Neuron (in vitro differentiated cells): ENCODE measurements at regions not wholly inside any gene's neighbourhood (a gene's known extent, or its start where the extent isn't known, plus 50 kb on each side); places are given as distances from the start of the nearest gene placed in this dataset.

Experiments
- H2AFZ ChIP-seq: one replicate; pipeline ENCODE4 v1.6.1; 2013; ENCODE audit warnings: low read depth, mild to moderate bottlenecking, inconsistent platforms, low read length, moderate library complexity
- H3K27me3 ChIP-seq: one replicate; pipeline ENCODE4 v1.6.1; 2013; ENCODE audit warnings: low read length; ENCODE audit not compliant: insufficient read depth
- H3K36me3 ChIP-seq: one replicate; pipeline ENCODE4 v1.6.1; 2013; ENCODE audit warnings: low read length; ENCODE audit not compliant: insufficient read depth
- H3K4me1 ChIP-seq: one replicate; pipeline ENCODE4 v1.6.1; 2013; ENCODE audit warnings: low read length; ENCODE audit not compliant: insufficient read depth
- H3K4me3 ChIP-seq: 2 replicates; pipeline ENCODE4 v1.5.1; 2013; ENCODE audit warnings: mild to moderate bottlenecking, low read length, moderate library complexity
- H3K9me3 ChIP-seq: one replicate; pipeline ENCODE4 v1.6.1; 2013; ENCODE audit warnings: low read length

DNA sequence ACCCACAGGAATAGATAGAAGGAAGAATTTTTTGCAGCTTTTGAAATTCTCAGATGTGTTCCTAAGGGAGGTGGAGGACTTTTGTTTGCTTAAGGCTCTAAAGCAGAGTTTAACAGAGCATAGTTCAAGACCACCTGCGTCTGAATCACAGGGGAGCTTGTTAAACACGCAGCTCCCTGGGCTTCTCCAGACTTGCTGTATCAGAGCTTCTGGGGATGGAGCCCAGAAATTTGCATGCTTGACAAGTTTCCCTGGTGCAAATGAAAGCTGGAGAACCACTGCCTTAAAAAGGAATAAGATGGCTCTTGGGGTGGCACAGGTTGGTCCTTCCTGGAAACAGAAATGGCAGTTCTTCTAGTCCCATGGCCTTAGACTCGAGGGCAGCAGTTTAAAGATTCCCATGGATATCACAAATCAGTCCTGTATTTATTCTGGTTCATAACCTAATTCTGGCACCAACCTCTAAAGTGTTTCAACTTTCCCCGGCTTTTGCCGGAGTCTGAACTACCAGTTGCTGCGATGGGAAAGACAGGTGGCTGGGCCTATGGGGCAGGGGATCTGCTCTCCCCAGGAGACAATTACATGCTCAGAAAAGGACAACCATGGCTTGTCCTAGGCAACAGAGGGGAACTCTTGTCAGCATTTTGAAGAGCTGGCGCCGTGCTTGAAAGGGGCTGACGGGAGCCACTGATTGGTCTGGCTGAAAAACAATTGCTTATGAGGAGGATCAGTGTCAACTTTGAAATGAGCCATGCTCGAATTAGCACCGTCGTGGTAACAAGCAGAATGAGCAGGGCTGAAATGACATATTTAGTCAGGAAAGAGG, 599.6 kb downstream of the CCDC171 start:
- no peak overlapping the region for H2AFZ ChIP-seq
- peaks cover 40% of the 10 kb centered on the region for H3K4me1 ChIP-seq
- no peaks in the 10 kb centered on the region for H3K36me3 ChIP-seq
- H3K9me3 ChIP-seq: no peaks in the 10 kb centered on the region
- H3K27me3 ChIP-seq: no peaks in the 10 kb centered on the region
- no peak overlapping the region for H3K4me3 ChIP-seq

DNA sequence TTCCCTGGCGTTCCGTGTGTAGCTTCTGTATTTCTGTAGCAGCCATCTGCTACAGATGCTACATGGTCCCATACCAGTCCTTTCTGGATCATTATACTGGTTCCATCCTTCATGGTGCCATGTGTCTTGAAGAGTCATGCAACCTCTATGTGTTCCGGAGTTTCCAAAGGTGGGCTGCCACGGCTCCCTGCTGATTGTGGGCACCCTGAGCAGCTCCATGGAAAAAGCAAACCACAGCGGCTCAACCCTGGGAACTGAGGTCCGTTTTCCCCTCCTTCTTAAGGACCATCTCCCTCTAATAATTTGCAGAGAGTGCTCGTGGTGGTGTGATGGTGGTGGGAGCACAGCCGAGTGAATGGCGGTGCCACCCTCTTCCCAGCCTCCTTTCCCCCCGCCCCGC, 600.4 kb downstream of the CCDC171 start:
- Histone ChIP-seq H3K4me3 (no peak overlapping the region), H2AFZ (no peak overlapping the region), H3K36me3 (no peaks in the 10 kb centered on the region), H3K4me1 (peaks cover 47% of the 10 kb centered on the region), H3K9me3 (no peaks in the 10 kb centered on the region), H3K27me3 (no peaks in the 10 kb centered on the region)

DNA sequence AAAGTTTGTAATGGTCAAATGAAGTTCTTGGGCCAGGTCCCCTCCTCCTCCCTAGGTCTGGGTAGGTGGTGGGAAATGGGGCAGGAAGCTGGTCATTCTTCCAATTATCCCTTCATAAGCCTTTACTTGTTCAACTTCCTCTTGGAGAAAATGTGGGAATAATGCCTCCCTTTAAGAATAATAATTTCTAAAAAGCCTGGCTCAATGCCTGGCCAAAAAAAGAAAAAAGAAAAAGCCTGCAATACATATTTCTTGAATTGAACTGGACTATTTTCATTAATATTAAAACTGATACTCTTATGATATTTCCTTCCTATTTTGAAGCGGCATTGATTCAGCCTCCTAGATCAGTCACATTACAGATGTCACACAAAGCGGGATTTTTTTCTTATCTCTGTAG, 600.9 kb downstream of the CCDC171 start:
- Histone ChIP-seq H3K4me3 (peak overlapping the region; percentile 33), H3K9me3 (no peaks in the 10 kb centered on the region), H3K36me3 (no peaks in the 10 kb centered on the region), H3K27me3 (no peaks in the 10 kb centered on the region), H3K4me1 (peaks cover 52% of the 10 kb centered on the region), H2AFZ (peak overlapping the region; percentile 4)

DNA sequence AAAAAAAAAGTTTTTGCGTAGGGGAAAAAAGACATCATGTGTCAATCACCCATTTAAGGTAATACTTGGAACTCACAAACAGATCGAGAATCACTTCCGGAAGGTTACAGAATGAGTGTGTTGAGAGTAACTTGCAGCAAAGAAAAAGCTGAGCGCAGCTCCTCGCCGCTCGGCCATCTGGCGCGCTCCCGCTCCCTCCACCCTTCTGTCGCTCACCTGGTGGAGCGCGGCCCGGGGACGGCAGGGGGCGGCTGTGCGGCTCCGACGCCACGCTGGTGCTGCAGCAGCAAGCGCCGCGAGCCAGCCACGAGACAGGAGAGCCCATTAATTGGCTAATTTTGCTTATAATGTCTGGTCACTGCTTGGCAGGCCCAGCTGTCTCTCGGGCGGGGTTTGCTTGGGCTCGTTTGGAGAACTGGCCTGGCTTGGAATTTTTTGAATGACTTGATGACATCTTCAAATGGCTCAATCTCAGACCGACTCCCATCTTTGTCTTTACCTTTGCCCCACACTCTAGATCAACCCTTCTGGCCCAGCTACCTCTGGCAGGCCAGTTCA, 601.8 kb downstream of the CCDC171 start:
- Histone ChIP-seq H3K4me3 (peak overlapping the region; percentile 33), H3K27me3 (no peaks in the 10 kb centered on the region), H3K9me3 (no peaks in the 10 kb centered on the region), H3K36me3 (no peaks in the 10 kb centered on the region), H2AFZ (peak overlapping the region; percentile 4), H3K4me1 (peaks cover 60% of the 10 kb centered on the region)

DNA sequence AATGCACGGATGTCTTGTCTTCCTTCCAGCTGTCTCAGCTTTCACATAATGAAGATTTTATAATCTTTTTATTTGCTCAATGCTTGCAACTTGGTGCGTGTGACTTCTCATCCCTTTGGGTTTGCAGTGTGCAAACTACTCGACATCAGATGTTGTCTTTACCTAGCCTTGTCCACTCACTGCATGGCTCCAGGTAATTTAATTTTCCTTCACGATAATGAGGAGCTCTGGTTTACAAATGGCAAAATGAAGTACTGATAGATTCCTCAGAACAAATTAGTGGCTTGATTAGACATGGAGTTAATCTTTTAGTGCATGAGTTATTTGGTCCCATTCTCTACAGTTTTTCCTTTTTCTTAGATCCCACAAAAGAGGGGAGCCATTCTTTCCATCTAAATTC, 603.0 kb downstream of the CCDC171 start:
- no peaks in the 10 kb centered on the region for H3K9me3 ChIP-seq
- H3K4me1 ChIP-seq: peaks cover 60% of the 10 kb centered on the region
- no peaks in the 10 kb centered on the region for H3K27me3 ChIP-seq
- no peaks in the 10 kb centered on the region for H3K36me3 ChIP-seq
- no peak overlapping the region for H2AFZ ChIP-seq
- no peak overlapping the region for H3K4me3 ChIP-seq

DNA sequence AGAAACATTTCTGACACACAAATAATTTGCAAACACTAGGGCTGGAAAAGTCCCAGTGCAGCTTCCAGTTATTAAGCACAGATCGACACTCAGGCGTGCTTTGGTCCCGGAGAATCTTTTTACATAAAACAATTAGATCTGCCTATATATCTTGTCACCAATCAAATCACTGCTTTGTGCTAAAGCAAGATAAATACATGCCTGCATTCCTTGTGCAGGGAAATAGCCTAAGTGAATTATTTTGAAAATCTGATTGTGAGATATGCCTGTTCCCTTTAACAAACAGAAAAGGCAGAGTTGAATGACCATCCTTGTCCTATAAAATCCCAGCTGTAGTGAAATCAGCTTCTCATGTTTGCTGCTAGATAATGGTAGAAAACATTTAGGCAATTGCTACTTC, 604.4 kb downstream of the CCDC171 start:
- Histone ChIP-seq H2AFZ (no peak overlapping the region), H3K27me3 (no peaks in the 10 kb centered on the region), H3K36me3 (no peaks in the 10 kb centered on the region), H3K4me3 (no peak overlapping the region), H3K4me1 (peaks cover 56% of the 10 kb centered on the region), H3K9me3 (no peaks in the 10 kb centered on the region)

DNA sequence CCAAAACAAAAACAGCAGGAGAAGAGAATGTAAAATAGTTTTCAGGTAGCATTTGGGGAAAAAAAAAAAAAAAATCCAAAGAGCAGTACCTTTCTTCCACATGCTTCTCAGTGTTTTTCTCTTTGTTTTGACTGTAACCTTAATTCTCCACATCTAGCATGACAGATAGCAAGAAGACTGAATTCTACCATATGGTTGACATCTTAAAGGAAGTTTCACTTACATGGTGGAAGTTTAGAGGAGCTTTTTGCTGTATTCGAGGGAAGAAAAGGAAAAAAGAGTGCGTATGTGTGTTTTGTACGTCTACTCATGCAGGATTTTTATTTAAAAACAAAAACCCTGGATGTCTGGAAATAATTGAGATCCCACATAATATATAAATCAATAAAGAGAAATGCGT, 604.8 kb downstream of the CCDC171 start:
- no peak overlapping the region for H3K4me3 ChIP-seq
- no peaks in the 10 kb centered on the region for H3K9me3 ChIP-seq
- H3K36me3 ChIP-seq: no peaks in the 10 kb centered on the region
- H2AFZ ChIP-seq: peak overlapping the region; percentile 33
- H3K27me3 ChIP-seq: no peaks in the 10 kb centered on the region
- H3K4me1 ChIP-seq: peaks cover 51% of the 10 kb centered on the region

DNA sequence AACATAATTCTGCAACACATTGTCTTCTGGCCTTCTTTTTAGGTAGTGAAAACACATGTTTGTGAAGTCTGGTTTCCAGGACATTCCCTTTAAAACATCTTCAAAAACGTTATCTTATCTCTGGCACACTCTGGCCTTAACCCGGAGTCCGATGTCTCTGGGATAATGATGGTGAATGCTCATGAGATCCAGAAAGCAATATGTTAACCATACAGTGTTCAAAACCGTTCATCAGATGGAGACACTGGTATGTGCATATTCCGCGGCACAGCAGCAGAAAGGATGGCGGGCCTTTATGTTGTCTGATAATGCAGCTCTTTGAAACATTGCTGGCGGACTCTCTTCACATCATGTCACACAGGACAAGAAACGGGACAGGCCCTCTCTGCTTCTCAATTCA, 605.2 kb downstream of the CCDC171 start:
- H3K27me3 ChIP-seq: no peaks in the 10 kb centered on the region
- no peak overlapping the region for H3K4me3 ChIP-seq
- H3K36me3 ChIP-seq: no peaks in the 10 kb centered on the region
- H3K9me3 ChIP-seq: no peaks in the 10 kb centered on the region
- peaks cover 47% of the 10 kb centered on the region for H3K4me1 ChIP-seq
- H2AFZ ChIP-seq: peak overlapping the region; percentile 33

DNA sequence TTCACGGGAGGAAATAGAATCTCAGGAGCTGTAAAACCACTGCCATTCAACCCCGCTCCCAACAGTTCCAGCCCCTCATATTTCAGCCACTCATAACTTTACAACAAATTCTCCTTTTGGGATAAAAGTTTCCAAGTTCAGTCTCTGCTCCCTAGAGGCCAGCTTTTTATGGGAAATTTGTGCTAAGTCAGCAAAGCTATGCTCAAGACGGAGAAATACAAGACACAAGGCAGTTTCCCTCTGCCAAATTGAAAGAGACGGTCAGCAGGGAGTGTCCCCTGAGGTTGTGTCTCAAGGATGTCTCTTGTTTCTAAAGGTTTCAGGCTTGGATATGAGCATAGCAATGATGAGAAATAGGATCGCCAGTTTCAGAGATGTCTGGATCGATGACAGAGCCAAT, 608.6 kb downstream of the CCDC171 start:
- H2AFZ ChIP-seq: no peak overlapping the region
- no peaks in the 10 kb centered on the region for H3K27me3 ChIP-seq
- peaks cover 26% of the 10 kb centered on the region for H3K4me1 ChIP-seq
- no peaks in the 10 kb centered on the region for H3K36me3 ChIP-seq
- H3K4me3 ChIP-seq: no peak overlapping the region
- no peaks in the 10 kb centered on the region for H3K9me3 ChIP-seq

DNA sequence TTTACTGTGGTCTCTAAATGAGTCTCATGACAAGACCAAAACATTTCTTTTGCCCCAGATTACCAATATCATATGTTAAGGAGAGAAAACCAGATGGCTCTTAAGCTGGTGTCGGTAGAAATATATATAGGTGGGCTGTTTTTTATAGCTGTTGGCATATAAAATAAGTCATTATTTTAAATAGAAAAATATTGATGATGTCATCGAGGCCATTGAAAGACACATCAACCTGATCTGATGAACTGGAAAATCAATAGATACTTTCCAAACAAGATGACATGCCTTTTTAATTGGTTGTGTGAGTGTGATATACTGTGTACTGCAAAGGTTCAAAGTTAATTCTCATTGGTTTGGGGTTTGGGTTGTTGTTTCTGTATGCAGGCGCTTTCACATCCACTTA, 617.3 kb downstream of the CCDC171 start:
- H3K9me3 ChIP-seq: no peaks in the 10 kb centered on the region
- no peaks in the 10 kb centered on the region for H3K27me3 ChIP-seq
- H3K4me3 ChIP-seq: no peak overlapping the region
- no peaks in the 10 kb centered on the region for H3K36me3 ChIP-seq
- H3K4me1 ChIP-seq: peaks cover 5% of the 10 kb centered on the region
- no peak overlapping the region for H2AFZ ChIP-seq

DNA sequence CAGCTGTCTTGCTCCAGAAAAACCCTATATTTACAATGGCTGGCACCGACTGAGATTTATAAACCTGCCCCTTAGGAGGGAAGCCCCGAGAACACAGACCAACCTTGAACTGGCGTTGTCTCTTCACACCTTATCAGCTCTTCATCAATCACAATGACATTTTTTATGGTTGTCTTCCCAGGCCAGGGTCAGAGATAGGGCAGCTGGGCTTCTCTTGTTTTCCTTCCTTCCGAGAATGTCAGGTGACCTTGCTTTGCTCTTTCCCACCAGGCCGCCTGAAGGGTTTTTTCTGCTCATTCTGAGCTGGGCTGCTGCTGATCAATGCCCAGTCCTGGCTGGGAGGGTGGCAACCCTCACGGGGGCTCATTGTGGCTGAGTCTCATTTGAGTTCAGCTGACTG, 619.1 kb downstream of the CCDC171 start:
- no peaks in the 10 kb centered on the region for H3K36me3 ChIP-seq
- peaks cover 5% of the 10 kb centered on the region for H3K4me1 ChIP-seq
- H3K27me3 ChIP-seq: no peaks in the 10 kb centered on the region
- no peaks in the 10 kb centered on the region for H3K9me3 ChIP-seq
- no peak overlapping the region for H2AFZ ChIP-seq
- H3K4me3 ChIP-seq: no peak overlapping the region

DNA sequence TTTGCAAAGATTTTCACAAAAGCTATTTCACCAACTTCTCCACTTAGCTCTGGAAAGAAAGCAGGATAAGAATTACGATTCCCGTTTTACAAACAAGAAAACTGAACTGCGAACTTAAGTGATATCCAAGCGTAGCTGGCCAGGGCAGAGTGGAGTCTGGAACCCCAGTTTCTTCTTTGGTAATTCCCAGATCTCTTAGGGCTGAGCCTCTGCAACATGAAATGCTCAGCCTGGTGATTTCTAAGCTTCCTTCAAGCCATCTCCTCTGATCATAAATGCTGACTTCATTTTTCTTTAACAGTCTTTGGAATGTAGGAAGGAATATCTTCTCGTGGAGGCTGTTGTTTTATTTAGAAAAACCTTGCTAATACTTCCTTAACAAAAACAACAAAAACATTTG, 620.0 kb downstream of the CCDC171 start:
- no peak overlapping the region for H3K4me3 ChIP-seq
- H2AFZ ChIP-seq: no peak overlapping the region
- H3K4me1 ChIP-seq: peaks cover 5% of the 10 kb centered on the region
- H3K27me3 ChIP-seq: no peaks in the 10 kb centered on the region
- H3K36me3 ChIP-seq: no peaks in the 10 kb centered on the region
- H3K9me3 ChIP-seq: no peaks in the 10 kb centered on the region

DNA sequence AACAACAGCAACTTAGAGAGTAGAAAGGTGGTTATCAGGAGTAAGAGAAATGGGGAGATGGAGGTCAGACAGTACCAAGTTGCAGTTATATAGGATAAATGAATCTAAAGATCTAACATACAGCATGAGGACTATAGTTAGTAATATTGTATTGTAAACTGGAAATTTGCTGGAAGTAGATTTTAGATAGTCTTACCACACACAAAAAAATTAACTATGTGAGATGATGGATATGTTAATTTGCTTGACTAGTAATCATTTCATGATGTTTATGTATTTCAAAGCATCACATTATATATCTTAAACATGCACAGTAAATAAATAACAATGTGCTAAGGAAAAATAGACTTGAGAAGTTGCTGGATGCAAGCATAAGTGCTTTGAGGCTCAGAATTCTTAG, 622.1 kb downstream of the CCDC171 start:
- H2AFZ ChIP-seq: no peak overlapping the region
- no peaks in the 10 kb centered on the region for H3K27me3 ChIP-seq
- no peaks in the 10 kb centered on the region for H3K9me3 ChIP-seq
- H3K36me3 ChIP-seq: no peaks in the 10 kb centered on the region
- H3K4me1 ChIP-seq: peaks cover 5% of the 10 kb centered on the region
- no peak overlapping the region for H3K4me3 ChIP-seq

DNA sequence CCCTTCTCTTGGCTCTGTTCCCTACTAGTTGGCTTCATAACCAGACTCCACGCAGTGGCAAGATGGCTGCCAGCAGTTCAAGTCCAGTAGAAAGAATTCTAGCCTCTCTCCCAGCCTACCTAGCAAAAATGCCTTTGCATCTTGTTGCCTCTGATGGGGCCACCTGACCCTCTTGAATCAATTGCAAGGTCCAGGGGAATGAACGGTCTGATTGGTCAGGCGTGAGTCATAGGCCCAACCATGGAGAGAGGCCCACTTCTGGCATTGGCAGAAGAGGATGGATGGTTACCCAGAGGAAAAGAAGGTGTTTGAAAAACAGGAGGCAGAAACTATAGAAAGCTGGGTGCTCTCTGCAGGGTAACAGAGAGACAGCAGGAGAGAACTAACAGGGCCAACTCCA, 622.6 kb downstream of the CCDC171 start:
- Histone ChIP-seq H3K27me3 (no peaks in the 10 kb centered on the region), H3K36me3 (no peaks in the 10 kb centered on the region), H3K4me1 (peaks cover 5% of the 10 kb centered on the region), H2AFZ (no peak overlapping the region), H3K4me3 (no peak overlapping the region), H3K9me3 (no peaks in the 10 kb centered on the region)
